GM21576 (cell line): ENCODE measurements at regions not wholly inside any gene's neighbourhood (a gene's known extent, or its start where the extent isn't known, plus 50 kb on each side); places are given as distances from the start of the nearest gene placed in this dataset.
"Not testable (repeated sequence)": the region's sequence is repeated elsewhere in the genome, so short reads cannot be mapped to it uniquely, and the experiment has no call there.

ENCODE experiments used
- ATAC-seq: cut with Tn5 transposase; IDR thresholded peaks from one replicate; pipeline ENCODE4 v1.9.1; 2021; ENCODE audit warnings: mild to moderate bottlenecking, moderate library complexity; ENCODE audit not compliant: unreplicated experiment

- ATAC-seq, result no peak
These were observed 214.2 kb downstream of the MREG start for GRCh38 chr2:215799194-215799593.

DNA sequence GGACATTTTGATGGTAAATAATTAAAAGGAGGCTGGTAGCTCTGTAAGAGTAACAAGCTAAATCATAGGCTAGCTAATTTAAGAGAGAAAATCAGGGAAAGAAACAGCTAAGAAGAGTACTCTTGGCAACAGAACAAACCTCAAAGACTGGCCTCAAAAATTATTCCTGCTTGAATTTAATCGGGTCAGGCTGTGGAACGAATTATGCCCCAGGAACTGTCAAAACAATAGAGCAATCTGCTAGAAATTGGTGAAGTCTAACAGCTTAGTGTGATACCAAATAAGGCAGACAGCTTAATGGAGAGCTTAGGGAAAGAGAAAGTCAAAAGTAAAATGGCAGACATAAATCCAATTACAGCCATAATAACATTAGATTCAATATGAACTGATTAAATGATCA, 215.7 kb downstream of the MREG start:
- ATAC-seq, result no peak

- ATAC-seq, result no peak
These were observed 217.1 kb downstream of the MREG start for GRCh38 chr2:215796140-215796855.

DNA sequence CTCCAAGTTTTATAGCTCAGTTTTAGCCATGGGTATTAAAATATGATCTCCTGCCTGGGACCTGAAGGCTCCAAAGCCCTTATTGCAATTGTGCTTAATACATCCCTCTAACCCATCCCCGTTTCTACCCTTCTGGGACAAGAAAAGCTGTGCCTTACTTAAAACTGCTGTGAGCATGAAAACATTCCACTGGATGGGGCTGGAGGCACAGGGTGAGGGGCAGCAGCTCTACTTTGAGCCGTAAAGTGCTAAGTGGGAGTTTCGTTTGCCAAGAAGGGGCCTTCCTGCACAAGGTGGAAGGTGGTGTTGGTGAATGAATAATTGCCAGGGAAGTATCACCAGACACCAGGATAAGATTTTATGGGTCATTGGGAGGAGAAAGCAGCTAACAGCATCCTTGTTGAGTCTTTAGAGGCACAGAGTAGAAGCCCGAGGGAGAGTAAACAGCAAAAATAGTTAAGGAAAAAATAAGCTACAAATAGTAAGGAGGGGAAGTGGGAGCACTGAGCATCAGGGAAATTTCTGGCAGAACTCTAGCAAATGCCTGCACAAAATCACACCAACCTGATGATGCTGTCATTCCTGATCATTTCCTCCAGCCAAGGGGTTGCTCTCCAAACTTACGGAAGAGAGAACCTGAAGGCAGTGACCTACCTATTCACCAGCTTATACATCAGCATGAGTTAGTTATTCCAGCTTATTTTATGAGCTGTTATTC, 218.4 kb downstream of the MREG start:
- ATAC-seq, result no peak

DNA sequence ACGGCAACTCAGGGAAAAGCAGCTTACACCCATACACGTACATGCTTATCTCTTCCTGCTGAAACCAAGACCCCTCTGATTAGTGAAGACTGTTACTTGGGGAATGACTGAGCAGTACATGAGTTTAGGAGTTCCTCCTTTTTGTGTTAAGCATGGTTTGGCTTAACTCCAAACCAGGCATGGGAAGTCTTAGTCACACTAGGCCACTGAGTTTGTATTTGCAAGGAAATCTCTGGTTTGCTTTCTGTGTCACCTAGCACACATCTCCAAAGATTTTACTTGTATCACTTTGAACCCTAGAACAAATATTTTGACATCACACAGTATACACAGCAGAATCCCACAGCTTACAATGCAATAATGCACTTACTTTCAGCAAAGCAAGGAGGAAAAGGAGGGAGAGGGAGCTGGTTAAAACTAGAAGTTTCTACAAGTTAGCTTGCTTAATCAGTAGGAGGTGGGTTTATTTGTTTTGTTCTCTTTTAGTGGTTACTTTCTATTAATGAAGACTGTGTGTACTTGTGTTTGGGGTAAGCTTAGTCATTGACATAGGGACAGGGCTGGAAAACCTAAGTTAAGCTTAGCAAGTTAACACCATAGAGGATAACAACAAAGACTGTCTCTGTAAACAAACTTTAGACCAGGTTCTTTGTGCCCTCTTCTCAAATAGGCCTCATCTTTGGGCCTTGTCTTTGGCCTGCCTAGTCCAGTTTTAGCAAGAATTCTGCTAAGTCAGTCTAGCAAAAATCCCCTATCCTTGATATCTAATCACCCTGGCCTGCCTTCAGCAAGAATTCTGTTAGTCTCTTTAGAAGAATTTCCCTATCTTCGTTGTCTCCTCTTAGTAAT, 219.4 kb downstream of the MREG start:
- ATAC-seq, result no peak

- no peak for ATAC-seq
These were observed 221.8 kb downstream of the MREG start for GRCh38 chr2:215791481-215791937.

DNA sequence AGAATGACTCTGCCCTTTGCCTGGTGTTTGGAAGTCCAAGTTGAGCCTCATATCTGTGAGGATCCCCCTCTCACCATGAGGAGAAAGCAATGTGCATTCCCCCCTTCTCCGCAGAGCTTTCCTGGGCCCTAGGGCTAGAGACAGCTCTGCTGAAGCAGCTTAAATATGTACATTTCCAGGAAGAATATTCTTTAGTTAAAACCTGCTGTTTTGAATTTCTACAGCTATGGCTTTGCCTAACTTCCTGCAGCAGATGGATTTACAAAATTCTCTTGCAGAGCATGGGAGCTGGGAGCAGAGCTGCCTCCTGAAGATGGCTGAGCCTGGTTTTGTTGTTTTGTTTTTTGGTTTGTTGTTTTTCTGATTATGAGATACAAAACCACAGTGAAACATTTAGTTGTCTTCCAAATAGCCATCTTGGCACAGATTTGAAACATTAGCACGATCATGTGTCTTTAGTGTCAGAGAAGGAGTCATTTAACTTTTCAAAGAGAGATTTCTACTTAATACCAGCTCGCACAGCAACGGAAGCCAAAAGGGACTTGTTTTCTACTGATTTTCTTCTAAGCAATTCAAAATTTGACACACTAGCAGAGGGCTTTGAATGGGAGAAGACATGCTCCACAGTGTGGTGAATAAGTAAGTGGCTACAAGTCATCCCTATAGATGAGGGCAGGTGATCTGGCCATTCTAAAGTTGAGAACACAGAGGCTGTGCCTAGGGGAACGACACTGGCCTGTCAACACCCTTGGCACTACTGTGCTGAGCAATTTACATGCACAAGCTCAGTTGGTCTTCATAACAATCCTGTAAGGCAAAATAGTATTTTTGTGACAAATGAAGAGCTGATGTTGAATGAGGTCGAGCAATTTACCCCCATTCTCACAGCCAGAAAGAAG, 222.6 kb downstream of the MREG start:
- no peak for ATAC-seq

DNA sequence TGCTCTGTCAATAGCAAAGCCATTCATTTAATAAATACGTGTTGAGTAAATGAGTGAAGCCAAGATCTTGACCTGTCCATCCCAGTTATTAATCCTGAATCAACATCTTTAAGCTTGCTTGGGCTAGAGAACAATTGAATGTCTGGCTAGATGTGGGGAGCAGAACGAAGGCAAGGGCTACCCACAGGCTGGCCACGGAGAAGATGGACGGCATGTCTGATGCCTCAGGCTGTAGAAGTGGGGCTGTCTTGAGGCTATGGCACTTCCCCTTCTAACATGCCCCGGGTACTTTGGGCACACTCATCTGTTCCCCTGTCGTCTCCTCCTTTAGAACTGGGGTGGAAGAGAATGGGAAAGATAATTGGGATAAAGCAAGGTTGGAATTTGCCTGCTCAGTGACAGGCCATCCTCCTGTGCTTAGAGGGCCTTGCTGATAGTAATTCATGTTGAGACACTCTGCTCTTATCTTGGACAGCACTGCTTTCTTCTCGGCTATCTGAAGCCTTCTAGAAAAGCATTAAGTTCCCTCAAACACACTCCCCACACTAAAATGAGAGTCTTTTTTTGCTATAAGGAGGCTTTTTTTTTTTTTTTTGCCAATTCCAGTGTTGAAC, 225.7 kb downstream of the MREG start:
- no peak for ATAC-seq

DNA sequence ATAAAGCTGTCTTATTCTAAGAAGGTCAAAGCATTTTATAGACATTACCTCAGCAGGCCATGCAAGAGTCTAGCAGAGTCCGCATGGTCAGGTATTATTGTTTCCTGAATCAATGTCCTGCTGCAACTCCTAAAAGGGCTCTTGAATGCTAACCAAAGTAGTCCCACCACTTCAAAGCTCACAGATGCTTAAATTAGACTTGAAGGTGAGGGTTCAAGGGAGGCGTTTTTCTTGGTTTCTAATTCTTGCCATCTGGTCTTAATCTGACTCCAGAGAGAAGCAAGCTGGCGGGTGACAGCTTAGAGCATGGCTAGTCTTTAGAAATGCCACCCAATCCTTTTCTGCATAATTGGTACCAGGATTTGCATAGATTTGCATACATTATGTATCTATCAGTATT, 226.3 kb downstream of the MREG start:
- no peak for ATAC-seq

DNA sequence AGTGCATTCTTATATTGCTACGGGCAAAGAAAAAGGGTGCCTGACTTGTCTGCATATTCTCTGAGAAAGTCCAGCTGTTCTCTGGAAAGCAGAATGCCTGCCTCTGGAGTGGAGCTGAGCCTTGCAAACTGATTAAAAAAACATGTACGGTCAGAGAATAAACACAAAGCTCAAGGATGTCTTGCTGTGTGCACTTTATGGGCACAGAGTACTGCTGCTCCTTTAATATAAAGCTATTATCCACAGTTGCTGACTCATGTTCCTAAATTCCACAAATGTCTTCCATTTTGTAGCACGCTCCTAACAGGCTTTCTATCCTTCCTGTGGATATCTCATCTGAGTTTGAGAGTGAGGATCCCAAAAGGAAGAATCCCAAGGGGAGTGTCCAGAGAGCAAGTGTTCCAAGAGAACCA, 229.0 kb downstream of the MREG start:
- no peak for ATAC-seq

DNA sequence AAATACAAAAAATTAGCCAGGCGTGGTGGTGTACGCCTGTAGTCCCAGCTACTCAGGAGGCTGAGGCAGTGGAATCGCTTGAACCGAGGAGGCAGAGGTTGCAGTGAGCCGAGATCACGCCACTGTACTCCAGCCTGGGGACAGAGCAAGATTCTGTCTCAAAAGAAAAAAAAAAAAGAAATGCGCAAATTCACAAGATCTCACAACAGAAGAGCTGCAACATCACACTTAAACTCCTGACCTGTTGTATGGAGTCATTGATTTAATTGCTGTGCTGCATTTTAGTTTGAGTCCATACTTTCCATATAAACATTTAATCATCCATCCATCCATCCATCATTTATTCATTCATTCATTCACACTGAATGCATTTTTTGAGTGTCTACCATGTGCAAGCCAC, 229.7 kb downstream of the MREG start:
- not testable (repeated sequence) for ATAC-seq

DNA sequence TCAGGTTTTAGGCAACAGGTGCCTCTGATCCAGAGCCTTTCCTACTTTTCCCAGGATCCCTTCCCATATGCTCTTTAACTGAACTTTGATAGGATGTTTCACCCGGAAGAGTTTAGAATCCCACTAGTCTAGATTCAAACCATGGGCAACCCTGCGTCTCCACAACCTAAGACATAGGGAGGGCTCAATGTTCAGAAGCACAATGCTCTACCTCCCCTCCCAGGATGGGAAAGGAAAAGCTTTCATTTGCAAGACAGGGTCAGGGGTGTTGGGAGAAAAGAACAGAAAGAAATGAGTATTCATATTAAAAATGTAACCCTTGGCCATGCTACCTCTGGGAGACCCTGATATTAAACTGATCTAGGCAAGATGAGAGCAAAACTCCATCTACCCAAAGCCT, 230.4 kb downstream of the MREG start:
- no peak for ATAC-seq

DNA sequence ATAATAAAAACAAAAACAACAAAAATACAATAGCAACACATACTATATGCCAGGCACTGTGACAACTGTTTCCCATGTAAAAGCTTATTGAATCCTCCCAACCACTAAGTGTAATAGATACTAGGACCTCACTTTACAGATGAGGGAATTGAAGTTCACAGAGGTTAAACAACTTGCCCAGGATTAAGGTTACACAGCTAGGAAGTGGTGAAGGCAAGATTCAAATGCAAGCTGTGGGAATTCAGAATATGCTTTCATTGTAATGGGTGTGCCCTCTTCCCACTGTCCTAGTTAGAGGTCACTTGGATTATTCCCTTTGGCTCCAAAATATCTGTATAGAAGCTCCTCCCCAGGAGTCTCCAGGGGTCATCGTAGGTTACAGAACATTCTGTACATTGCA, 231.1 kb downstream of the MREG start:
- ATAC-seq, result no peak

DNA sequence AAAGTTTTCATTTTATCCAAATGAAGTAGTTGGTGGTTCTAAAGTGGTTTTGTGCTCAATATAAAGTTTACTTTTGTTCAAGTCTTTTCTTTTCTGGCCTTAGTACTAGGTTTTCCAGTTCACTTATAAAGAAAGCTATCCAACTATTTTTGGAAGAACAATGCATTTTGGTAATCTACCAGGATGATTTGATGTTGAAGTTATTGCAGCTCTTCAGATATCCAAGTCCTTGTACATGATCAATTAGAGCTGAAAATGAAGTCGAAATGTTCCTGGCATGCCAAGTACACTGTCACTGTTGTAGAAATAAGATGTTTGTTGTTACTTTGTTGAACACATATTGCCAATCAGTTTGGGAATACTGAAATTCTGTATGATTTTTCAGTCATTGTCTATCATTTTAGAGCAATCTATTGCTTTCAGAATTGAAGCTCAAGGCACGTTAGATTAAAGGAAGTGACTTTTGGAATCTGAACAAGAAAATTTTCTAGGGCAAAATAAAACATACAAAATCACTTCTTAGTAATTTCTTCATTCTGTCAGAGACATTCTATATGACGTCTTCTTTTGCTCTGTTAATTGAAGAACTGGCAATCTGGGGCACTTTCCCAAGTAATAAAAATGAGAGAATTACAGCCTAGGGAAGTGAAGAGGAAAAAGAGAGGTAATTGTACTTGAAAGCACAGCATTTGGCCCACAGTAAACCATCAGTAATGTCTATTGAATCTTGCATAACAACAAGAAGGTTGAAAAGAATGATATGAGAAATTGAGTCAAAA, 232.3 kb downstream of the MREG start:
- no peak for ATAC-seq

DNA sequence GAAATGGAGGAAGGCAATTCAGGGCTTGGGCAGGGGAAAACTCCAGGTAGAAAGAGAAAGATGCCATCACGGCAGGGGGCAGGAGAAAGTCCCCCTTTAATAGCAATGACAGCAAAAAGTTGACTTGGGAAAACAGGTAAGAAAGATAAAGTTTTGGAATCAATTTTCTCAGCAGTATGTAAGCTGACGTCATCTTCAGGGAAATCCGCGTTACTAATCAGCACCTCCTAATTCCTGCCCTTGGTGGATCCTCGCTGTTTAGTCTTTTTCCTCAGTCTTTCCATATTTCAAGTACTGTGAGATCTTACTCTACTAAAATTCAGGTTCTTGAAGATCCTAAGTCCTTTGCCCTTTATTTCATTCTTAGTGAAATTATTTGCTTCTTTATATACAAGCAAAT, 233.0 kb downstream of the MREG start:
- no peak for ATAC-seq

GRCh38 chr2:215779912-215780311, 233.4 kb downstream of the MREG start:
- ATAC-seq, result no peak

GRCh38 chr2:215777465-215778044, 235.8 kb downstream of the MREG start:
- ATAC-seq, result no peak

GRCh38 chr2:215775106-215775505, 238.2 kb downstream of the MREG start:
- no peak for ATAC-seq

- no peak for ATAC-seq
These were observed 239.6 kb downstream of the MREG start for GRCh38 chr2:215773728-215774127.
